Astrocyte (in vitro differentiated cells and primary cell): ENCODE measurements at regions not wholly inside any gene's neighbourhood (a gene's known extent, or its start where the extent isn't known, plus 50 kb on each side); places are given as distances from the start of the nearest gene placed in this dataset.

Source experiments
- DNase-seq: peaks from one replicate; pipeline ENCODE4 v3.0.0-alpha.2; 2010; ENCODE audit warnings: low read depth
- FAIRE-seq: peaks from 2 replicates; lab custom pipeline; 2011; peaks lifted over from hg19 to GRCh38; lab: Jason Lieb, UNC
- H2AFZ ChIP-seq: 2 replicates; pipeline ENCODE4 v1.6.0; 2012; ENCODE audit warnings: low read depth, low read length, inconsistent platforms
- H3K27ac ChIP-seq: 2 replicates; pipeline ENCODE4 v1.5.1; 2011; ENCODE audit warnings: low read depth, low read length, inconsistent platforms
- H3K27me3 ChIP-seq: 2 replicates; pipeline ENCODE4 v1.6.0; 2011; ENCODE audit warnings: low read length, inconsistent platforms; ENCODE audit not compliant: insufficient read depth
- H3K36me3 ChIP-seq: 2 replicates; pipeline ENCODE4 v1.5.1; 2011; ENCODE audit warnings: low read length, inconsistent platforms; ENCODE audit not compliant: insufficient read depth
- H3K4me1 ChIP-seq: 2 replicates; pipeline ENCODE4 v1.5.1; 2011; ENCODE audit warnings: low read length, inconsistent platforms; ENCODE audit not compliant: insufficient read depth
- H3K4me2 ChIP-seq: 2 replicates; pipeline ENCODE4 v1.6.0; 2012; ENCODE audit warnings: low read length, inconsistent platforms
- H3K4me3 ChIP-seq: 2 replicates; pipeline ENCODE4 v1.5.1; 2011; ENCODE audit warnings: low read depth, mild to moderate bottlenecking, low read length, inconsistent platforms; ENCODE audit not compliant: insufficient read depth
- H3K79me2 ChIP-seq: 2 replicates; pipeline ENCODE4 v1.6.0; 2012; ENCODE audit warnings: mild to moderate bottlenecking, low read length, inconsistent platforms; ENCODE audit not compliant: insufficient read depth
- H3K9ac ChIP-seq: 2 replicates; pipeline ENCODE4 v1.6.0; 2012; ENCODE audit warnings: mild to moderate bottlenecking, low read length, inconsistent platforms
- H3K9me3 ChIP-seq: 2 replicates; pipeline ENCODE4 v1.5.1; 2012; ENCODE audit warnings: low read depth, mild to moderate bottlenecking, low read length, inconsistent platforms; ENCODE audit not compliant: insufficient read depth
- H4K20me1 ChIP-seq: 2 replicates; pipeline ENCODE4 v1.6.0; 2012; ENCODE audit warnings: low read length, inconsistent platforms; ENCODE audit not compliant: insufficient read depth
- H3K27ac Mint-ChIP-seq: one replicate; pipeline ENCODE4 v1.8.0; 2021; ENCODE audit warnings: mild to moderate bottlenecking, mixed read lengths; ENCODE audit not compliant: unreplicated experiment
- H3K27me3 Mint-ChIP-seq: one replicate; pipeline ENCODE4 v1.8.0; 2021; ENCODE audit warnings: low read depth, mixed read lengths; ENCODE audit not compliant: unreplicated experiment
- H3K36me3 Mint-ChIP-seq: one replicate; pipeline ENCODE4 v1.8.0; 2021; ENCODE audit warnings: low read depth, mixed read lengths; ENCODE audit not compliant: unreplicated experiment
- H3K4me1 Mint-ChIP-seq: one replicate; pipeline ENCODE4 v1.8.0; 2021; ENCODE audit warnings: low read depth, mixed read lengths; ENCODE audit not compliant: unreplicated experiment
- H3K4me3 Mint-ChIP-seq: one replicate; pipeline ENCODE4 v1.8.0; 2021; ENCODE audit warnings: mild to moderate bottlenecking, moderate library complexity, mixed read lengths; ENCODE audit not compliant: unreplicated experiment
- H3K9me3 Mint-ChIP-seq: one replicate; pipeline ENCODE4 v1.8.0; 2021; ENCODE audit warnings: mild to moderate bottlenecking, mixed read lengths; ENCODE audit not compliant: unreplicated experiment
- EZH2 ChIP-seq: IDR thresholded peaks from 2 replicates; pipeline ENCODE4 v1.6.1; 2012; ENCODE audit warnings: mild to moderate bottlenecking, low read length, inconsistent platforms; ENCODE audit not compliant: insufficient read depth
- TF ChIP-seq, protein P1 (sequence below): IDR thresholded peaks from 2 replicates; pipeline ENCODE4 v1.5.1; 2011; ENCODE audit warnings: low read depth, mild to moderate bottlenecking, inconsistent platforms, low read length, moderate library complexity; ENCODE audit not compliant: insufficient read depth

GRCh38 chr14:29493849-29494248 lies 433.8 kb downstream of the PRKD1 start:
- TF ChIP-seq, protein P1, sequence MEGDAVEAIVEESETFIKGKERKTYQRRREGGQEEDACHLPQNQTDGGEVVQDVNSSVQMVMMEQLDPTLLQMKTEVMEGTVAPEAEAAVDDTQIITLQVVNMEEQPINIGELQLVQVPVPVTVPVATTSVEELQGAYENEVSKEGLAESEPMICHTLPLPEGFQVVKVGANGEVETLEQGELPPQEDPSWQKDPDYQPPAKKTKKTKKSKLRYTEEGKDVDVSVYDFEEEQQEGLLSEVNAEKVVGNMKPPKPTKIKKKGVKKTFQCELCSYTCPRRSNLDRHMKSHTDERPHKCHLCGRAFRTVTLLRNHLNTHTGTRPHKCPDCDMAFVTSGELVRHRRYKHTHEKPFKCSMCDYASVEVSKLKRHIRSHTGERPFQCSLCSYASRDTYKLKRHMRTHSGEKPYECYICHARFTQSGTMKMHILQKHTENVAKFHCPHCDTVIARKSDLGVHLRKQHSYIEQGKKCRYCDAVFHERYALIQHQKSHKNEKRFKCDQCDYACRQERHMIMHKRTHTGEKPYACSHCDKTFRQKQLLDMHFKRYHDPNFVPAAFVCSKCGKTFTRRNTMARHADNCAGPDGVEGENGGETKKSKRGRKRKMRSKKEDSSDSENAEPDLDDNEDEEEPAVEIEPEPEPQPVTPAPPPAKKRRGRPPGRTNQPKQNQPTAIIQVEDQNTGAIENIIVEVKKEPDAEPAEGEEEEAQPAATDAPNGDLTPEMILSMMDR: no peak
- no peak for TF ChIP-seq EZH2
- H3K4me1 Mint-ChIP-seq: no peaks in the 10 kb centered on the region
- H3K9me3 Mint-ChIP-seq: no peaks in the 10 kb centered on the region
- no peak overlapping the region for H2AFZ ChIP-seq
- no peaks in the 10 kb centered on the region for H3K4me1 ChIP-seq
- no peaks in the 10 kb centered on the region for H3K27me3 ChIP-seq
- no peak overlapping the region for H3K4me3 ChIP-seq
- no peaks in the 10 kb centered on the region for H3K36me3 Mint-ChIP-seq
- no peaks in the 10 kb centered on the region for H3K9me3 ChIP-seq
- DNase-seq (no peak), FAIRE-seq (no peak)
- H3K4me3 Mint-ChIP-seq: no peak overlapping the region
- H3K4me2 ChIP-seq: no peak overlapping the region
- no peaks in the 10 kb centered on the region for H4K20me1 ChIP-seq
- H3K36me3 ChIP-seq: no peaks in the 10 kb centered on the region
- H3K9ac ChIP-seq: no peak overlapping the region
- H3K79me2 ChIP-seq: no peaks in the 10 kb centered on the region
- H3K27ac Mint-ChIP-seq: no peak overlapping the region
- H3K27ac ChIP-seq: no peak overlapping the region
- no peaks in the 10 kb centered on the region for H3K27me3 Mint-ChIP-seq

GRCh38 chr14:29494312-29494711 lies 433.3 kb downstream of the PRKD1 start:
- H3K9me3 Mint-ChIP-seq: no peaks in the 10 kb centered on the region
- H3K4me3 Mint-ChIP-seq: no peak overlapping the region
- Histone ChIP-seq H3K9me3 (no peaks in the 10 kb centered on the region), H3K27me3 (no peaks in the 10 kb centered on the region), H3K27ac (no peak overlapping the region), H3K79me2 (no peaks in the 10 kb centered on the region), H3K4me3 (no peak overlapping the region), H2AFZ (no peak overlapping the region), H4K20me1 (no peaks in the 10 kb centered on the region), H3K4me2 (no peak overlapping the region), H3K9ac (no peak overlapping the region), H3K36me3 (no peaks in the 10 kb centered on the region), H3K4me1 (no peaks in the 10 kb centered on the region)
- TF ChIP-seq EZH2: no peak
- TF ChIP-seq, protein P1: no peak
- no peak overlapping the region for H3K27ac Mint-ChIP-seq
- no peak for DNase-seq
- no peaks in the 10 kb centered on the region for H3K4me1 Mint-ChIP-seq
- no peak for FAIRE-seq
- H3K36me3 Mint-ChIP-seq: no peaks in the 10 kb centered on the region
- no peaks in the 10 kb centered on the region for H3K27me3 Mint-ChIP-seq

GRCh38 chr14:29503903-29504302 lies 423.7 kb downstream of the PRKD1 start:
- Mint-ChIP-seq H3K36me3 (no peaks in the 10 kb centered on the region), H3K27ac (no peak overlapping the region), H3K9me3 (peaks cover 6% of the 10 kb centered on the region), H3K4me3 (no peak overlapping the region), H3K4me1 (no peaks in the 10 kb centered on the region), H3K27me3 (no peaks in the 10 kb centered on the region)
- Histone ChIP-seq H2AFZ (no peak overlapping the region), H3K4me3 (no peak overlapping the region), H3K9me3 (no peaks in the 10 kb centered on the region), H3K27ac (no peak overlapping the region), H4K20me1 (no peaks in the 10 kb centered on the region), H3K36me3 (no peaks in the 10 kb centered on the region), H3K9ac (no peak overlapping the region), H3K4me1 (no peaks in the 10 kb centered on the region), H3K27me3 (no peaks in the 10 kb centered on the region), H3K79me2 (no peaks in the 10 kb centered on the region), H3K4me2 (no peak overlapping the region)
- FAIRE-seq: no peak
- TF ChIP-seq, protein P1: no peak
- DNase-seq: no peak
